ENCODE measurements at regions not wholly inside any gene's neighbourhood (a gene's known extent, or its start where the extent isn't known, plus 50 kb on each side); places are given as distances from the start of the nearest gene placed in this dataset.

DNA sequence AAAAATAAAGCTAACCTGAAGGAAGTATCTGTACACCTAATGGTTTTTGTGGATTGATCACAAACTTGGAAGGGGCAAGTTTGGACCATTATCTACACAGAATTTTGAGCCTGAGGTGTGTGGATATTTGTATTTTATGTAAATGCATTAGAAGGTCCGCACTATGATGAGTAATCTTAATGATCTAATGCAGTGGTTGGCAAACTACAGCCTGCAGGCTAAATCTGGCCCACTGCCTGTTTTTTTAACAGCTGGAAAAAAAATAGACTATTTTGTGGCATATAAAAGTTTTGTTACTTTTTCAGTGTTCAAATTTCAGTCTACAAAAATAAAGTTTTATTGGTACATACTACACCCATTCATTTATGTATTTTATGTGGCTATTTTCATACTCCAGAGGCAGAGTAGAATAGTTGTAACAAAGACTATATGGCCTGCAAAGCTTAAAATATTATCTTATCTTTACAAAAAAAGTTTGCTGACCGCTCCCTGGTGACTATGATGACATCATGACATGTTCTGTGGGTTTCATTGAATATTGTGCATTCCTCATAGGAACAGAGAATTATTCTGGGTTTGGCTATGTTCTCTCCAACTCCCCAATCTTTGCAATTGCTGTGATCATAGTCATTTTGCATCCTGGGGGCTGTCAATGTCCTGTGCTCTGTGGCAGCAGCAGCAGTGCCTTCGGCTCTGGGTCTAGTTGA, 962.6 kb upstream of the FBXO33 start:
- TF ChIP-seq, protein P1, sequence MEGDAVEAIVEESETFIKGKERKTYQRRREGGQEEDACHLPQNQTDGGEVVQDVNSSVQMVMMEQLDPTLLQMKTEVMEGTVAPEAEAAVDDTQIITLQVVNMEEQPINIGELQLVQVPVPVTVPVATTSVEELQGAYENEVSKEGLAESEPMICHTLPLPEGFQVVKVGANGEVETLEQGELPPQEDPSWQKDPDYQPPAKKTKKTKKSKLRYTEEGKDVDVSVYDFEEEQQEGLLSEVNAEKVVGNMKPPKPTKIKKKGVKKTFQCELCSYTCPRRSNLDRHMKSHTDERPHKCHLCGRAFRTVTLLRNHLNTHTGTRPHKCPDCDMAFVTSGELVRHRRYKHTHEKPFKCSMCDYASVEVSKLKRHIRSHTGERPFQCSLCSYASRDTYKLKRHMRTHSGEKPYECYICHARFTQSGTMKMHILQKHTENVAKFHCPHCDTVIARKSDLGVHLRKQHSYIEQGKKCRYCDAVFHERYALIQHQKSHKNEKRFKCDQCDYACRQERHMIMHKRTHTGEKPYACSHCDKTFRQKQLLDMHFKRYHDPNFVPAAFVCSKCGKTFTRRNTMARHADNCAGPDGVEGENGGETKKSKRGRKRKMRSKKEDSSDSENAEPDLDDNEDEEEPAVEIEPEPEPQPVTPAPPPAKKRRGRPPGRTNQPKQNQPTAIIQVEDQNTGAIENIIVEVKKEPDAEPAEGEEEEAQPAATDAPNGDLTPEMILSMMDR (IDR thresholded peaks at IDR 0.05): no peak
- TF ChIP-seq, protein P2, sequence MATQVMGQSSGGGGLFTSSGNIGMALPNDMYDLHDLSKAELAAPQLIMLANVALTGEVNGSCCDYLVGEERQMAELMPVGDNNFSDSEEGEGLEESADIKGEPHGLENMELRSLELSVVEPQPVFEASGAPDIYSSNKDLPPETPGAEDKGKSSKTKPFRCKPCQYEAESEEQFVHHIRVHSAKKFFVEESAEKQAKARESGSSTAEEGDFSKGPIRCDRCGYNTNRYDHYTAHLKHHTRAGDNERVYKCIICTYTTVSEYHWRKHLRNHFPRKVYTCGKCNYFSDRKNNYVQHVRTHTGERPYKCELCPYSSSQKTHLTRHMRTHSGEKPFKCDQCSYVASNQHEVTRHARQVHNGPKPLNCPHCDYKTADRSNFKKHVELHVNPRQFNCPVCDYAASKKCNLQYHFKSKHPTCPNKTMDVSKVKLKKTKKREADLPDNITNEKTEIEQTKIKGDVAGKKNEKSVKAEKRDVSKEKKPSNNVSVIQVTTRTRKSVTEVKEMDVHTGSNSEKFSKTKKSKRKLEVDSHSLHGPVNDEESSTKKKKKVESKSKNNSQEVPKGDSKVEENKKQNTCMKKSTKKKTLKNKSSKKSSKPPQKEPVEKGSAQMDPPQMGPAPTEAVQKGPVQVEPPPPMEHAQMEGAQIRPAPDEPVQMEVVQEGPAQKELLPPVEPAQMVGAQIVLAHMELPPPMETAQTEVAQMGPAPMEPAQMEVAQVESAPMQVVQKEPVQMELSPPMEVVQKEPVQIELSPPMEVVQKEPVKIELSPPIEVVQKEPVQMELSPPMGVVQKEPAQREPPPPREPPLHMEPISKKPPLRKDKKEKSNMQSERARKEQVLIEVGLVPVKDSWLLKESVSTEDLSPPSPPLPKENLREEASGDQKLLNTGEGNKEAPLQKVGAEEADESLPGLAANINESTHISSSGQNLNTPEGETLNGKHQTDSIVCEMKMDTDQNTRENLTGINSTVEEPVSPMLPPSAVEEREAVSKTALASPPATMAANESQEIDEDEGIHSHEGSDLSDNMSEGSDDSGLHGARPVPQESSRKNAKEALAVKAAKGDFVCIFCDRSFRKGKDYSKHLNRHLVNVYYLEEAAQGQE (IDR thresholded peaks at IDR 0.05; ENCODE audit: low read depth, low read length): no peak
- TF ChIP-seq POLR2AphosphoS5 (IDR thresholded peaks at IDR 0.05; ENCODE audit: low read depth, low read length): no peak
- TF ChIP-seq EZH2phosphoT487 (IDR thresholded peaks at IDR 0.05; ENCODE audit: borderline replicate concordance, low read depth): no peak
- no peak for TF ChIP-seq EP300 (IDR thresholded peaks at IDR 0.05; ENCODE audit: borderline replicate concordance in 1 of 2, low read depth in 1 of 2, low read length in 1 of 2)
